ENCODE measurements at regions not wholly inside any gene's neighbourhood (a gene's known extent, or its start where the extent isn't known, plus 50 kb on each side); places are given as distances from the start of the nearest gene placed in this dataset.

- DNase-seq (ENCODE audit: low read depth): peak; percentile 100
Observed at GRCh38 chr6:117167520-117168271, 97.7 kb upstream of the VGLL2 start.

- peak; percentile 76 for DNase-seq (ENCODE audit: low read depth)
Observed at GRCh38 chr6:117168296-117169063, 96.9 kb upstream of the VGLL2 start.

- DNase-seq (ENCODE audit: low read depth): peak; percentile 85
Observed at GRCh38 chr6:117169064-117169665, 96.2 kb upstream of the VGLL2 start.

- DNase-seq (ENCODE audit: low read depth): peak; percentile 50
Observed at GRCh38 chr6:117169781-117170281, 95.5 kb upstream of the VGLL2 start.

GRCh38 chr6:117174835-117175360 is 90.5 kb upstream of the VGLL2 start:
- peak; percentile 41 for DNase-seq (ENCODE audit: low read depth)

- DNase-seq (ENCODE audit: low read depth): peak; percentile 47
Observed at GRCh38 chr6:117188627-117189201, 76.6 kb upstream of the VGLL2 start.

- DNase-seq (ENCODE audit: low read depth): no peak
Observed at GRCh38 chr6:117191009-117191408, 74.3 kb upstream of the VGLL2 start.

GRCh38 chr6:117191448-117191847 is 73.9 kb upstream of the VGLL2 start:
- no peak for DNase-seq (ENCODE audit: low read depth)

- no peak for DNase-seq (ENCODE audit: low read depth)
Observed at GRCh38 chr6:117194271-117194670, 71.1 kb upstream of the VGLL2 start.

GRCh38 chr6:117194978-117195377 is 70.4 kb upstream of the VGLL2 start:
- DNase-seq (ENCODE audit: low read depth): peak; percentile 59

GRCh38 chr6:117195728-117196127 is 69.6 kb upstream of the VGLL2 start:
- DNase-seq (ENCODE audit: low read depth): peak; percentile 17

- peak; percentile 94 for DNase-seq (ENCODE audit: low read depth)
Observed at GRCh38 chr6:117200067-117200466, 65.3 kb upstream of the VGLL2 start.

GRCh38 chr6:117204903-117205302 is 60.5 kb upstream of the VGLL2 start:
- no peak for DNase-seq (ENCODE audit: low read depth)

GRCh38 chr6:117205876-117206275 is 59.5 kb upstream of the VGLL2 start:
- no peak for DNase-seq (ENCODE audit: low read depth)

- DNase-seq (ENCODE audit: low read depth): no peak
Observed at GRCh38 chr6:117206522-117206921, 58.8 kb upstream of the VGLL2 start.

GRCh38 chr6:117206944-117207687 is 58.2 kb upstream of the VGLL2 start:
- peak; percentile 86 for DNase-seq (ENCODE audit: low read depth)

- DNase-seq (ENCODE audit: low read depth): no peak
Observed at GRCh38 chr6:117210279-117210678, 55.1 kb upstream of the VGLL2 start.

- no peak for DNase-seq (ENCODE audit: low read depth)
Observed at GRCh38 chr6:117215353-117216090, 49.8 kb upstream of the VGLL2 start.
